ENCODE measurements at regions not wholly inside any gene's neighbourhood (a gene's known extent, or its start where the extent isn't known, plus 50 kb on each side); places are given as distances from the start of the nearest gene placed in this dataset.

GRCh38 chr5:32991421-32991815 lies 280.3 kb downstream of the NPR3 start:
- DNase-seq: no peak

GRCh38 chr5:32996336-32996735 lies 285.2 kb downstream of the NPR3 start:
- DNase-seq: no peak

GRCh38 chr5:33008751-33009418 lies 297.8 kb downstream of the NPR3 start:
- DNase-seq: no peak

- no peak for DNase-seq
Observed at GRCh38 chr5:33010846-33011245, 299.7 kb downstream of the NPR3 start.

- DNase-seq: no peak
Observed at GRCh38 chr5:33011801-33012200, 300.7 kb downstream of the NPR3 start.

- no peak for DNase-seq
Observed at GRCh38 chr5:33023649-33024048, 312.5 kb downstream of the NPR3 start.

GRCh38 chr5:33032271-33033070 lies 321.4 kb downstream of the NPR3 start:
- DNase-seq: no peak

GRCh38 chr5:33033516-33033915 lies 322.4 kb downstream of the NPR3 start:
- no peak for DNase-seq

- DNase-seq: no peak
Observed at GRCh38 chr5:33034777-33035176, 323.7 kb downstream of the NPR3 start.

GRCh38 chr5:33035851-33036527 lies 324.9 kb downstream of the NPR3 start:
- DNase-seq: no peak

GRCh38 chr5:33037076-33037475 lies 326.0 kb downstream of the NPR3 start:
- no peak for DNase-seq

- no peak for DNase-seq
Observed at GRCh38 chr5:33041586-33041985, 330.5 kb downstream of the NPR3 start.

GRCh38 chr5:33043343-33043997 lies 332.3 kb downstream of the NPR3 start:
- DNase-seq: no peak

- DNase-seq: no peak
Observed at GRCh38 chr5:33046091-33046490, 335.0 kb downstream of the NPR3 start.

GRCh38 chr5:33048315-33048714 lies 337.2 kb downstream of the NPR3 start:
- peak; percentile 29 for DNase-seq

- no peak for DNase-seq
Observed at GRCh38 chr5:33049298-33049697, 338.2 kb downstream of the NPR3 start.

- peak; percentile 6 for DNase-seq
Observed at GRCh38 chr5:33049842-33050241, 338.7 kb downstream of the NPR3 start.

- DNase-seq: no peak
Observed at GRCh38 chr5:33059081-33059480, 348.0 kb downstream of the NPR3 start.

- no peak for DNase-seq
Observed at GRCh38 chr5:33065131-33065530, 354.0 kb downstream of the NPR3 start.

- no peak for DNase-seq
Observed at GRCh38 chr5:33067291-33067690, 356.2 kb downstream of the NPR3 start.

- DNase-seq: no peak
Observed at GRCh38 chr5:33068786-33069185, 357.7 kb downstream of the NPR3 start.

- no peak for DNase-seq
Observed at GRCh38 chr5:33072296-33072695, 361.2 kb downstream of the NPR3 start.

- DNase-seq: no peak
Observed at GRCh38 chr5:33072726-33073125, 361.6 kb downstream of the NPR3 start.
